Fibroblast of villous mesenchyme (primary cell): ENCODE measurements at regions not wholly inside any gene's neighbourhood (a gene's known extent, or its start where the extent isn't known, plus 50 kb on each side); places are given as distances from the start of the nearest gene placed in this dataset.

Experiments
- DNase-seq: peaks from one replicate; pipeline ENCODE4 v3.0.0-alpha.2; 2010; ENCODE audit warnings: low read depth
- H3K4me3 ChIP-seq: 2 replicates; pipeline ENCODE4 v1.5.1; 2011; ENCODE audit warnings: low read depth, mild to moderate bottlenecking, low read length
- TF ChIP-seq, protein P1 (sequence below): IDR thresholded peaks from 2 replicates; pipeline ENCODE4 v1.5.1; 2012; ENCODE audit warnings: low read depth, mild to moderate bottlenecking, low read length; ENCODE audit not compliant: insufficient read depth

DNA sequence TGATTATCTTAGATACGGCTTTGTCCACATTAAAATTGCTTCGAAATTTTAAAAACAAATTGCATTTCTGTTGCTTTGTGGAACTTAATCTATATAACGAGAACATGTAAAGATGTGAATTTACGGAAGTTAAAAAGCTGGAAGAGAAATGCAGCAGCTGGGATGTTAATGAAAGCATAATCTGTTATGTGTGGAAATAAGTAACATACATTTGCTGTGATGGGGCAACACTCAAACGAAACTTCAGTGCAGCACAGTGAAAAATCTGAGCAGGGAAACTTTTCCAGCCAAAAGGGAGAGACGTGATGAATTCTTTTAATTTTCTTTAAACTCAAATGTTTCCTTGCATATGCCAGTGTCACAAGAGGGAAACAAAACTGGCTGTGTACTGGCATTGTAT lies 276.7 kb upstream of the LMCD1 start:
- no peak for DNase-seq
- no peak overlapping the region for H3K4me3 ChIP-seq
- TF ChIP-seq, protein P1, sequence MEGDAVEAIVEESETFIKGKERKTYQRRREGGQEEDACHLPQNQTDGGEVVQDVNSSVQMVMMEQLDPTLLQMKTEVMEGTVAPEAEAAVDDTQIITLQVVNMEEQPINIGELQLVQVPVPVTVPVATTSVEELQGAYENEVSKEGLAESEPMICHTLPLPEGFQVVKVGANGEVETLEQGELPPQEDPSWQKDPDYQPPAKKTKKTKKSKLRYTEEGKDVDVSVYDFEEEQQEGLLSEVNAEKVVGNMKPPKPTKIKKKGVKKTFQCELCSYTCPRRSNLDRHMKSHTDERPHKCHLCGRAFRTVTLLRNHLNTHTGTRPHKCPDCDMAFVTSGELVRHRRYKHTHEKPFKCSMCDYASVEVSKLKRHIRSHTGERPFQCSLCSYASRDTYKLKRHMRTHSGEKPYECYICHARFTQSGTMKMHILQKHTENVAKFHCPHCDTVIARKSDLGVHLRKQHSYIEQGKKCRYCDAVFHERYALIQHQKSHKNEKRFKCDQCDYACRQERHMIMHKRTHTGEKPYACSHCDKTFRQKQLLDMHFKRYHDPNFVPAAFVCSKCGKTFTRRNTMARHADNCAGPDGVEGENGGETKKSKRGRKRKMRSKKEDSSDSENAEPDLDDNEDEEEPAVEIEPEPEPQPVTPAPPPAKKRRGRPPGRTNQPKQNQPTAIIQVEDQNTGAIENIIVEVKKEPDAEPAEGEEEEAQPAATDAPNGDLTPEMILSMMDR: no peak

DNA sequence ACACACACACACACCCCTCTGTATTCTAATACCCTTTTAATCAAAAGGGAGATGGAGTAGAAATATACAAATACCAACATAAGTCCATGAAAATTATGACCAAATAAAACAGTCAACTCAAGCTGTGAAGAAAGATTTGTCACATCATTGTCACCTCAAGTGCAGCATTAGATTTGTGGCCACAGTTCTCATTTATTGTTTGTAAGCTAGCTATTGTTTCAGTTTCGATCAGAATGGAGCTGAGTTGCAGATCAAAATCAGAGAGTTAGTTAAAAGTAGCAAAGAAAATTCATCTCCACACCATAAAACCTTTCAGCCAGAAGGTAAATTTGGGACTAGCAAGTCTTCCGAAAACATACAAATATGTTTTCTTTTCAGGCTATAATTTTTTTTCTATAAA lies 267.7 kb upstream of the LMCD1 start:
- DNase-seq: no peak
- no peak overlapping the region for H3K4me3 ChIP-seq
- TF ChIP-seq, protein P1: no peak

DNA sequence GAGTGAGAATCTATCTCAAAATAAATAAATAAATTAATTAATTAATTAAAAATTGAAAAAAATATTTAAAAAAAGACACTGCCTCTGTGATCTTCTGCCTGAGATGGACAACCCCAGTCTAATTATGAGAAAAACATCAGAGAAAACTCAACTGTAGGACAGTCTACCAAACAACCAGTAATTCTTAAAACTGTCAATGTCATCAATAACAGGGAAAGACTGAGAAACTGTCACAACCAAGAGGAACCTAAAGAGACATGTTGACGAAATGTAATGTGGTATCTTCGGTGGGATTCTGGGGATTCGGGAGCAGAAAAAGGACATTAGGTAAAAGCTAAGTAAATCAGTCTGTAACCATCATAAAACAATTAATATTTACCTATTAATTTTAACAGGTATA lies 265.4 kb upstream of the LMCD1 start:
- H3K4me3 ChIP-seq: no peak overlapping the region
- no peak for DNase-seq
- TF ChIP-seq, protein P1: no peak

DNA sequence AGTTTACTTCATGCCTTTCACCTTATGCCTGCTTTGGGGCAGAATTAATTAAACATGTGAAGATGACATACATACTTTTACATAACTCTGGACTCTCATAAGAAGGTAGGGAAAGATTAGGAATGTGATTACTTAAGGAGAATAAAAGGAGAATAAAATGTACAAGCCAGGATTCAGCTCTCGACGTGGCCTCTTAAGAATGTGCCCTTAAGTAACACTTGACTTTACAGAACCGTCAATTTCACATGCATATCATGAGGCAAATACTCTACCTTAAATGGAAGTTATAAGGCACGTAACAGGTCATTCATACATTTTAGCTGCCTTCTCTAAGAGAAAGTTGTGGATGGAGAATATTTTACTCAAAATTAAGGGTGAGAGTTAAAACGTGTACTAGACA lies 263.7 kb upstream of the LMCD1 start:
- DNase-seq: no peak
- TF ChIP-seq, protein P1: no peak
- no peak overlapping the region for H3K4me3 ChIP-seq

DNA sequence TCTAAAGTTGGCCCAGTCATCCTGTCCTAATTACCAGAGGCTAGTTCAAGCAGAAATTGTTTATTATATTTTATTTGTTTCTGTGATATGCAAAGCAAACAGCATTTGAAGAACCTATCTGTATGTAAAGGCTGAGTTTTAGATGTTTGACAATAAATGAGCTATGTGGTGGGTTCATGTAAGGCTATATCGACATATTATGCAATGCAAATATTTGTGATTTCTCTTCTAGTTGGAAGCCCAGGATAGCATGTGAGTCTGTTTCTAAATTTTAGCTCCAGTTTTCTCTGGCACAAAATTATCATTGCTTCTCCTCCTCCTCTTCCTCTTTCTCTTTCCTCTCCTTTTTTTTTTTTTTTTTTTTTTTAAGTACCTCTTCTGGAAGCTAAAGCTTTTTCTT lies 263.2 kb upstream of the LMCD1 start:
- DNase-seq: no peak
- TF ChIP-seq, protein P1: no peak
- no peak overlapping the region for H3K4me3 ChIP-seq

DNA sequence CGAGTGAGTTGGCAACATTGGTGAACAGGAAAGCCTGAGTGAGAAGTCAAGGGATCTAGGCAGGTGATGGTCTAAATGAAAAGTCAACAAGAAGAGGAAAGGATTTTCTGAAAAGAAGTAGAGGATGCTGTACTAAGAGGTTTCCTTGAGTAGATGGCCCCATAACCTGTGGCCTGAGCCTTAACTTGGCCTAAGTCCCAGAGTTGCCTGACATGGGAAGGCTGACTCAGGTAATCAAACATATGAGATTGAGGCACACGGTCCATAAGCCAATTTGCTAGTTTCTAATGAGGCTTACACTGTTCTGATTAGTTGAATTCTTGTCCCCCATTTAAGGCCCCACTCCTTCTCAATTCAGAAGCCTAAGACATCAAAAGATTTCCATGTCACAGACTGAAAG lies 262.5 kb upstream of the LMCD1 start:
- H3K4me3 ChIP-seq: no peak overlapping the region
- TF ChIP-seq, protein P1: no peak
- DNase-seq: no peak

DNA sequence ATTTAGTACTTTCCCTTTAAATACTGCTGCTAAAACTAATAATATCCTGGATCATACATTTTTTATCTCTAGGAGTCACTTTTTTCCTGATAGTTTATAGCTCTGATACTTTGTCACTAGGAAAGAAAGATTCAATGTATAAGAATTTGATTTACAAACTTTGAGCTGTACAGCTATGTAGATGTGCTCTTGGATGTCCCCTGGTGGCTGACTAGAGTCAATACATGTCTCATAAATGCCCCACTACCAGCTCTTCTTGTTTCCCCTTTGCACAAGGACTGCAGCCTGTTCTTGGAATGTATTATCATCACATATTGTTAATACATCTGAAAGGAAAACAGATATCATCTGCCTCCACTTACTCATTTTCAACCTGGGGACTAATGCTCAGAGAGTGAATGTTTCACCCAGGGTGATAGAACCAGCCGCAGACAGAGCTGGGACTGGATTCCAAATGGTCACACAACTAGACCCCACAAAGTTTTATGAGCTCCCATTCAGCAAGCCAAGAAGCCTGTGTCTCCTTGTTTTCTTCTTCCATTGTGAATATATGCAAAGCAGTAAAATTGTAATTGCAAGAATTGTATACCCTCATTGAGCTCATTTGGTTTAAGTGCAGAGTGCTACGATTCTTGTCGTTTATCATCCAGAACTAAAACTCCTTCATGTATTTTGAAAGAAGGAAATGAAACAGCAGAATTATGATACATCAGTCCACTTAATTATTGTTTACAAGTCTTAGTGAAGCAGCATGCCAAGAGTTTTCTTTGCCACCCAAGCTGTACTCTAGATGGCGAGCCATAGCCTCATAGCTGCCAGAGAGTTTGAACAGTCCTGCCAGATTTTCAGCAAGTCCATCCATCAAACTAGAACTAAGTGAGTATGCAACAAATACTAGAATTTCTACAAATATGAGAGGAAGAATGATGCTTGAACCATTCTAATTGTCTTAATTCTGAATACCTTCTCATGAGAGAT lies 261.6 kb upstream of the LMCD1 start:
- TF ChIP-seq, protein P1: peak; percentile 97
- peak; percentile 47 for DNase-seq
- H3K4me3 ChIP-seq: no peak overlapping the region
